Right lobe of liver (tissue), 6 donors: ENCODE measurements at regions not wholly inside any gene's neighbourhood (a gene's known extent, or its start where the extent isn't known, plus 50 kb on each side); places are given as distances from the start of the nearest gene placed in this dataset.

Source experiments
- ATAC-seq, 4 donors: fragments of 200-7000 bp; cut with Tn5 transposase; one replicate each; pipeline ENCODE4 v1.9.1; 2020; ENCODE audit warnings: mild to moderate bottlenecking in 4 of 4, moderate library complexity in 4 of 4
- DNase-seq, 3 donors: peaks; one replicate each; pipeline ENCODE4 v3.0.0-alpha.2; 2020
- H3K27ac ChIP-seq, 3 donors: fragments of 200-600 bp; one replicate each; pipeline ENCODE4 v1.8.0; 2022
- H3K27me3 ChIP-seq, 2 donors: fragments of 200-600 bp; one replicate each; pipeline ENCODE4 v1.8.0; 2022
- H3K36me3 ChIP-seq, 4 donors: fragments of 200-600 bp; sonication (generic) in 1 of 4; one replicate each; pipeline versions ENCODE4 v1.5.1 to v1.8.0; 2017 to 2022; ENCODE audit warnings: control low read depth in 1 of 4
- H3K4me1 ChIP-seq, 4 donors: fragments of 200-600 bp; sonication (generic) in 1 of 4; one replicate each; pipeline versions ENCODE4 v1.5.1 to v1.8.0; 2017 to 2022; ENCODE audit warnings: control low read depth in 1 of 4
- H3K4me3 ChIP-seq, 3 donors: fragments of 200-600 bp; one replicate each; pipeline ENCODE4 v1.8.0; 2022
- H3K9me3 ChIP-seq, 4 donors: fragments of 200-600 bp; sonication (generic) in 1 of 4; one replicate each; pipeline versions ENCODE4 v1.5.1 to v1.8.0; 2017 to 2022; ENCODE audit warnings: control low read depth in 1 of 4
- POLR2A ChIP-seq: fragments of 450-650 bp; IDR thresholded peaks from one replicate; pipeline ENCODE4 v1.6.1; 2017; ENCODE audit warnings: antibody characterized with exemption, mild to moderate bottlenecking
- WGBS: methylation state at CpG from one replicate; pipeline ENCODE4 v1.1.6; 2018; ENCODE audit warnings: low coverage, low lambda C conversion rate; ENCODE audit not compliant: insufficient coverage; ENCODE audit errors: missing lambda C conversion rate; 5-methylcytosine and 5-hydroxymethylcytosine counted together
- intact Hi-C, 2 donors: fragments of 100-400 bp; cut with DNase I; formaldehyde crosslinking; loops; one replicate each; pipeline versions ENCODE4 v1.11.2 to v1.14.1; 2022
- TF ChIP-seq, protein P1 (sequence below), 4 donors: fragments of 200-600 bp in 3 of 4; fragments of 450-650 bp in 1 of 4; IDR thresholded peaks; one replicate each; pipeline versions ENCODE4 v1.5.1 to v1.8.0; 2016 to 2022; ENCODE audit warnings: antibody characterized with exemption in 4 of 4, mild to moderate bottlenecking in 2 of 4
- donor health status: DM: no; HTN: yes; CAD: no.
- donor health status: DM: no; HTN: no; CAD: no.
- donor health status: DM: no; HTN: no; CAD: no.
- donor health status: DM: no; HTN: yes; CAD: no.
- donor health status: DM: no; HTN: yes; CAD: no.

DNA sequence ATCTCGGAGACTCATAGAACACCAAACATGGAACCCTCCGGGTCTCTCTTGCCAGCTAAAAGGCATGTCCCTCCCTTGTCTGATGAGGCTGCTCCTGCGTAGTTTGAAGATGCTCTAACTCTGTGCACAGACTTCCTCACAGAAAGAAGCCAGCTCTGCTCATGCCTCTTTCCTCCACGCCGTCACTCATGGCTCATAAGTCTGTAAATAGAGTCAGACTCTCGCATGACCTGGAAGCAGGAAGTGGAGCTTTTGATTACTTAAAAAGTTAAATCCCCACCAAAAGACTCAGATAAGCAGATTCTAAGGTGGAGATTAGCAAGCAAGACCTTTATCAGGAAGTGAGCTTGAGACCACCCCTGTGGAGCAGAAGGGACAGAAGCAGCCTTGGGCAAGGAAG lies 171.6 kb downstream of the TRIM33 start:
- Histone ChIP-seq H3K4me3 (no peak overlapping the region), H3K36me3 (no peaks in the 10 kb centered on the region), H3K27ac (no peak overlapping the region), H3K4me1 (no peaks in the 10 kb centered on the region), H3K27me3 (no peaks in the 10 kb centered on the region), H3K9me3 (no peaks in the 10 kb centered on the region)
- whole genome bisulfite sequencing: 65% methylated on average over 5 of the region's 6 CpGs
- DNase-seq (no peak), ATAC-seq (no peak)
- no peak for TF ChIP-seq POLR2A
- TF ChIP-seq, protein P1, sequence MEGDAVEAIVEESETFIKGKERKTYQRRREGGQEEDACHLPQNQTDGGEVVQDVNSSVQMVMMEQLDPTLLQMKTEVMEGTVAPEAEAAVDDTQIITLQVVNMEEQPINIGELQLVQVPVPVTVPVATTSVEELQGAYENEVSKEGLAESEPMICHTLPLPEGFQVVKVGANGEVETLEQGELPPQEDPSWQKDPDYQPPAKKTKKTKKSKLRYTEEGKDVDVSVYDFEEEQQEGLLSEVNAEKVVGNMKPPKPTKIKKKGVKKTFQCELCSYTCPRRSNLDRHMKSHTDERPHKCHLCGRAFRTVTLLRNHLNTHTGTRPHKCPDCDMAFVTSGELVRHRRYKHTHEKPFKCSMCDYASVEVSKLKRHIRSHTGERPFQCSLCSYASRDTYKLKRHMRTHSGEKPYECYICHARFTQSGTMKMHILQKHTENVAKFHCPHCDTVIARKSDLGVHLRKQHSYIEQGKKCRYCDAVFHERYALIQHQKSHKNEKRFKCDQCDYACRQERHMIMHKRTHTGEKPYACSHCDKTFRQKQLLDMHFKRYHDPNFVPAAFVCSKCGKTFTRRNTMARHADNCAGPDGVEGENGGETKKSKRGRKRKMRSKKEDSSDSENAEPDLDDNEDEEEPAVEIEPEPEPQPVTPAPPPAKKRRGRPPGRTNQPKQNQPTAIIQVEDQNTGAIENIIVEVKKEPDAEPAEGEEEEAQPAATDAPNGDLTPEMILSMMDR (IDR thresholded peaks at IDR 0.05): no peak
- intact Hi-C loops: no loop called here

DNA sequence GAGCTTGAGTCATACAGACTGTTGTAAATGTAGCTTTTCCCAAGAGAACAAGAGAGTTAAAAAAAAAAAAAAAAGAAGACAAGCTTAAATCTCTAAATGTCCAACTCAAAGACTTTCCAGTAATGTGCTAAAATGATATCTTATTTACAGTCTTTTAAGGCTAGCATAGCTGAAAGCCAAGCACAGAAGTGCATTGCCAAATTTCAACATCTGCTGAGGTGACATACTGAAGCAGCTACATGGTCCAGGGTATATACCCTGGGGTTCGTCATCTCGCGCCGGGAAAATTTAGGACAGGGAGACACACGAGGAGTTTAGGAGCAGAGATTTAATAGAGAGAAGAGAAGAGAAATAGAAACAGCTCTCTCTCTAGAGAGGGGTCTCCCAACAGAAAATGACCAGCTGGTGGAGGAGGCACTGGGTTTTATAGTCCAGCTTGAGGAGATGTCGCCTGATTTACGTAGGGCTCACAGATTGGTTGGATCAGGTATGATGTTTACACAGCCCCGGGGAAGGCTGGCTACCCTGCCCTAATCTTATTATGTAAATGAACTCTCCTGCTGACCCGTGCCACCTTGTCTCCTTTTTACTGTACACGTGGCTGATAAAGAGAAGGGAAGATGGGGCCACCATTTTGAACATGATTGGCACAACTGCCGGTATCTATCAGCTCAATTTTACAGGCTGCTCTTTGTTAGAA lies 172.7 kb downstream of the TRIM33 start:
- intact Hi-C loops: no loop called here
- no peak for ATAC-seq
- Histone ChIP-seq H3K27ac (no peak overlapping the region), H3K36me3 (no peaks in the 10 kb centered on the region), H3K9me3 (no peaks in the 10 kb centered on the region), H3K4me1 (no peaks in the 10 kb centered on the region), H3K27me3 (no peaks in the 10 kb centered on the region), H3K4me3 (no peak overlapping the region)
- DNase-seq: no peak
- TF ChIP-seq POLR2A: no peak
- TF ChIP-seq, protein P1 (IDR thresholded peaks at IDR 0.05): no peak
- WGBS: 67% methylated on average over 10 of the region's 11 CpGs

DNA sequence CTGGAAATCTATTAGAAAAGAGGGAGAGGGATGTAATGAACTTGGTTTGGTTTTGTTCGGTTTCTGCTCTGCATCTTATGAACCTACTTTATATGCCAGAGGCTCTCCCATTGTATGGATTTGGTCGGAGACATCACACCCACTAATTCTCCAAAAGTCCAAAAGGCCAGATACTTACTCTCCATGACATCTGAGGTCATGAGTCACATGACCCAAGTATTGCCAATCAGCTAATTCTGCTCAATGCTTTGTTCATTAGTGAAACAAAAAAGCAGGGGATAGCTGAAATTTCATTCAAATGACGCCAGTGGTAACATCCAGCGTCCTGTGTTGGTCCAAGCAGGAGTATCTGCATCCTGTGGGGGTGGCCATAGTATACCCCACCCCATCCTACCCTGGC lies 173.6 kb downstream of the TRIM33 start:
- no peak for ATAC-seq
- 62% methylated on average over 4 of the region's 4 CpGs for WGBS
- intact Hi-C loops: no loop called here

DNA sequence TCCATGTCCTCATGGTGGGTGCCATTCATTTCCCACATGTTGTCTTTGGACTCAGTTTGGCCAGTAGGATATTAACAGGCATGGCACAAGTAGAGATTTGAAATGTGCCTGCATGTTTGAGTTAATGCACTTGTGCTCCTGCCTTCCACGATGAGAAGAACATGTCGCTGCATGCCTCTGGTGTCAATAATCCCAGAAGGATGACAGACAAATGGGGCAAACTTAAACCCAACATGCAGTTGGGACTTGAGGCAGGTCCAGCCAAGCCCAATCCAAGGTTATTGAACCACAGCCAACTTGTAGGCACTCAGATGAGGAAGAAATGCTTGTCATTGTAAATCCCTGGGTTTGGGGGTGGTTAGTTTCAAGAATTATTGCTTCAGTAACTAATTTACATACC lies 174.6 kb downstream of the TRIM33 start:
- Histone ChIP-seq H3K36me3 (no peaks in the 10 kb centered on the region), H3K9me3 (no peaks in the 10 kb centered on the region), H3K4me1 (no peaks in the 10 kb centered on the region), H3K4me3 (no peak overlapping the region), H3K27me3 (no peaks in the 10 kb centered on the region), H3K27ac (no peak overlapping the region)
- 75% methylated on average over 2 of the region's 2 CpGs for WGBS
- ATAC-seq (no peak), DNase-seq (no peak)
- intact Hi-C loops: no loop called here
- no peak for TF ChIP-seq POLR2A
- TF ChIP-seq, protein P1 (IDR thresholded peaks at IDR 0.05): no peak

More for the DNA sequence above, 173.6 kb downstream of the TRIM33 start:
- Histone ChIP-seq H3K4me3 (no peak overlapping the region), H3K4me1 (no peaks in the 10 kb centered on the region), H3K36me3 (no peaks in the 10 kb centered on the region), H3K27ac (no peak overlapping the region), H3K27me3 (no peaks in the 10 kb centered on the region), H3K9me3 (no peaks in the 10 kb centered on the region)
- DNase-seq: no peak
- no peak for TF ChIP-seq POLR2A
- TF ChIP-seq, protein P1 (IDR thresholded peaks at IDR 0.05): no peak

DNA sequence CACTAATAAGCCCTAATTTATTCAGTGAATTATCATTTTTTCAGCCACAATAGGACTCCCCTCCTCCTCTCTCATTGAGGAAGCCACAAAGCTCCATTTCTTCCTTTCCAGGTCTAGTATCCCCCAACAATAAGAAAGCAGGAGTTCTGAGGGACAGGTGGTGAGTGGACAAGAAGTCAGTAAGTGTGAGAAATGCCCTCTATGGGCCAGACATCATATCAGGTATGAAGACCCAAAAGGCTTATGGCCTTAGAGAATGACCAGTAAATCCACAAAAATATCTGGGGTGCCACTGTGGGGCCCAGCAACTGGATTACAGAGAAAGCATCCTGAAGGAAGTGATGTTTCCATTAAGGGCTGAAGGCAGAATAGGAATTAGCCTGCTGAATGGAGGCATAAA lies 175.7 kb downstream of the TRIM33 start:
- Histone ChIP-seq H3K27me3 (no peaks in the 10 kb centered on the region), H3K4me1 (no peaks in the 10 kb centered on the region), H3K27ac (no peak overlapping the region), H3K36me3 (no peaks in the 10 kb centered on the region), H3K4me3 (no peak overlapping the region), H3K9me3 (no peaks in the 10 kb centered on the region)
- intact Hi-C loops: no loop called here
- ATAC-seq (no peak), DNase-seq (no peak)
- TF ChIP-seq, protein P1 (IDR thresholded peaks at IDR 0.05): no peak
- no peak for TF ChIP-seq POLR2A
